PC-3 (cell line): ENCODE measurements at regions not wholly inside any gene's neighbourhood (a gene's known extent, or its start where the extent isn't known, plus 50 kb on each side); places are given as distances from the start of the nearest gene placed in this dataset.
A peak's percentile ranks its signal among the peaks of the same experiment; 100 is the strongest.

Source experiments
- ATAC-seq: fragments of 200-7000 bp; cut with Tn5 transposase; 2 replicates; pipeline ENCODE4 v1.9.1; 2020; ENCODE audit warnings: mild to moderate bottlenecking, moderate library complexity
- BruUV-seq: library from RNA; stranded (reverse); fragments of 400-500 nt; replicated peaks from 2 replicates; lab custom pipeline; 2021; lab: Mats Ljungman, UMichigan
- CTCF ChIA-PET: fragments of 300-600 bp; sonication (Branson Sonifier 250); formaldehyde crosslinking; loops from one replicate; lab custom pipeline; 2022; ENCODE audit warnings: antibody characterized with exemption; lab: Charles Lee
- POLR2A ChIA-PET: fragments of 300-600 bp; sonication (Branson Sonifier 250); formaldehyde crosslinking; loops from one replicate; lab custom pipeline; 2022; ENCODE audit warnings: antibody characterized with exemption; ENCODE audit not compliant: unreplicated experiment; lab: Charles Lee
- DNase-seq: peaks from one replicate; pipeline ENCODE4 v3.0.0-alpha.2; 2015
- H2AFZ ChIP-seq: fragments of 300-600 bp; sonication (generic); 2 replicates; pipeline ENCODE4 v1.6.0; 2016; ENCODE audit warnings: antibody characterized with exemption, low read length
- H3F3A ChIP-seq: fragments of 300-600 bp; sonication (generic); one replicate; pipeline ENCODE4 v1.6.0; 2017; ENCODE audit warnings: antibody characterized with exemption, low read length, control low read depth, mild to moderate bottlenecking; ENCODE audit not compliant: unreplicated experiment
- H3K27ac ChIP-seq: fragments of 300-600 bp; sonication (generic); 2 replicates; pipeline ENCODE4 v1.5.1; 2016; ENCODE audit warnings: mild to moderate bottlenecking, low read length
- H3K27me3 ChIP-seq: fragments of 300-600 bp; sonication (generic); 2 replicates; pipeline ENCODE4 v1.6.1; 2016; ENCODE audit warnings: low read length, mixed read lengths
- H3K36me3 ChIP-seq: fragments of 300-600 bp; sonication (generic); 2 replicates; pipeline ENCODE4 v1.6.1; 2016; ENCODE audit warnings: low read depth, mixed run types, low read length, mixed read lengths
- H3K4me1 ChIP-seq: fragments of 300-600 bp; sonication (generic); 2 replicates; pipeline ENCODE4 v1.5.1; 2016; ENCODE audit warnings: low read length; ENCODE audit not compliant: insufficient read depth
- H3K4me2 ChIP-seq: fragments of 300-600 bp; sonication (generic); 2 replicates; pipeline ENCODE4 v1.6.0; 2016; ENCODE audit warnings: low read length
- H3K4me3 ChIP-seq: fragments of 300-600 bp; sonication (generic); 2 replicates; pipeline ENCODE4 v1.5.1; 2016; ENCODE audit warnings: mild to moderate bottlenecking, low read length, mixed read lengths
- H3K79me2 ChIP-seq: fragments of 300-600 bp; sonication (generic); 2 replicates; pipeline ENCODE4 v1.6.1; 2017; ENCODE audit warnings: low read length, mixed read lengths
- H3K9ac ChIP-seq: fragments of 300-600 bp; sonication (generic); 2 replicates; pipeline ENCODE4 v1.6.0; 2016; ENCODE audit warnings: mild to moderate bottlenecking, low read length
- H3K9me2 ChIP-seq: fragments of 300-600 bp; sonication (generic); replicated peaks from 2 replicates; pipeline ENCODE4 v1.6.1; 2016; ENCODE audit warnings: mixed run types, low read length, mixed read lengths
- H3K9me3 ChIP-seq: fragments of 300-600 bp; sonication (generic); 2 replicates; pipeline ENCODE4 v1.6.1; 2016; ENCODE audit warnings: low read length, mixed read lengths
- H4K20me1 ChIP-seq: fragments of 300-600 bp; sonication (generic); 2 replicates; pipeline ENCODE4 v1.6.1; 2016; ENCODE audit warnings: low read length, mixed read lengths
- CTCF ChIP-seq: fragments of 300-600 bp; sonication (generic); conservative IDR thresholded peaks from 2 replicates; pipeline ENCODE4 v1.5.1; 2017; ENCODE audit warnings: antibody characterized with exemption, low read depth, mild to moderate bottlenecking, low read length
- EZH2 ChIP-seq: fragments of 300-600 bp; sonication (generic); IDR thresholded peaks from one replicate; pipeline ENCODE4 v1.6.1; 2017; ENCODE audit warnings: antibody characterized with exemption, mild to moderate bottlenecking, low read length; ENCODE audit not compliant: unreplicated experiment
- EZH2phosphoT487 ChIP-seq: fragments of 300-600 bp; sonication (generic); IDR thresholded peaks from 2 replicates; pipeline ENCODE4 v1.6.1; 2018; ENCODE audit warnings: mild to moderate bottlenecking, antibody characterized with exemption, low read length, borderline replicate concordance
- intact Hi-C: fragments of 100-400 bp; cut with micrococcal nuclease; formaldehyde crosslinking; loops from 2 replicates; pipeline ENCODE4 v1.9.0; 2023

- ChIA-PET CTCF (interaction anchor here (0.7 kb wide), 1 partner anchor 62 kb away, joined by 3 read pairs; no protein-coding TSS in a partner anchor), POLR2A (no interaction called here)
- H3K9ac ChIP-seq: no peak overlapping the region
- no peaks in the 10 kb centered on the region for H3K36me3 ChIP-seq
- no peak overlapping the region for H2AFZ ChIP-seq
- intact Hi-C loops: no loop called here
- H3K4me2 ChIP-seq: no peak overlapping the region
- no peak for TF ChIP-seq EZH2
- ATAC-seq (no peak), DNase-seq (no peak)
- no peaks in the 10 kb centered on the region for H3K4me1 ChIP-seq
- H3F3A ChIP-seq: no peaks in the 10 kb centered on the region
- no peak overlapping the region for H3K4me3 ChIP-seq
- H3K79me2 ChIP-seq: no peaks in the 10 kb centered on the region
- peaks cover 11% of the 10 kb centered on the region for H3K9me3 ChIP-seq
- BruUV-seq: no TSS peak
- H3K27ac ChIP-seq: no peak overlapping the region
- H4K20me1 ChIP-seq: no peaks in the 10 kb centered on the region
- no peaks in the 10 kb centered on the region for H3K9me2 ChIP-seq
- H3K27me3 ChIP-seq: no peaks in the 10 kb centered on the region
These were observed 235.6 kb upstream of the CHD6 start for GRCh38 chr20:41853806-41854205.

GRCh38 chr20:41848180-41848579, 230.0 kb upstream of the CHD6 start:
- Histone ChIP-seq H3K79me2 (no peaks in the 10 kb centered on the region), H3K9me3 (no peaks in the 10 kb centered on the region), H3K36me3 (no peaks in the 10 kb centered on the region), H4K20me1 (no peaks in the 10 kb centered on the region), H3K4me1 (no peaks in the 10 kb centered on the region), H3F3A (no peaks in the 10 kb centered on the region), H3K27me3 (no peaks in the 10 kb centered on the region), H3K9me2 (no peaks in the 10 kb centered on the region), H3K4me2 (no peak overlapping the region), H3K27ac (no peak overlapping the region), H2AFZ (no peak overlapping the region), H3K9ac (no peak overlapping the region), H3K4me3 (no peak overlapping the region)
- ATAC-seq (no peak), DNase-seq (peak; percentile 26)
- TF ChIP-seq EZH2: no peak
- no peak for TF ChIP-seq EZH2phosphoT487
- 0 out of 2 replicates have a peak, but pooled peaks have one; percentile 26 for TF ChIP-seq CTCF
- CTCF ChIA-PET: no interaction called here
- no TSS peak for BruUV-seq
- intact Hi-C loops: no loop called here
- POLR2A ChIA-PET: no interaction called here

GRCh38 chr20:41837669-41838224, 219.6 kb upstream of the CHD6 start:
- no TSS peak for BruUV-seq
- no peak overlapping the region for H3K4me3 ChIP-seq
- no peak overlapping the region for H3K4me2 ChIP-seq
- intact Hi-C loops: no loop called here
- POLR2A ChIA-PET: no interaction called here
- ATAC-seq (no peak), DNase-seq (no peak)
- peaks cover 11% of the 10 kb centered on the region; the same call in 1 of the 2 replicates for H3K27me3 ChIP-seq
- no peaks in the 10 kb centered on the region for H3K9me2 ChIP-seq
- CTCF ChIA-PET: no interaction called here
- no peaks in the 10 kb centered on the region for H3F3A ChIP-seq
- no peaks in the 10 kb centered on the region for H3K36me3 ChIP-seq
- no peaks in the 10 kb centered on the region for H3K79me2 ChIP-seq
- no peaks in the 10 kb centered on the region for H3K4me1 ChIP-seq
- no peak overlapping the region for H3K27ac ChIP-seq
- TF ChIP-seq CTCF: no peak
- H3K9ac ChIP-seq: no peak overlapping the region
- H3K9me3 ChIP-seq: no peaks in the 10 kb centered on the region
- no peaks in the 10 kb centered on the region for H4K20me1 ChIP-seq
- no peak overlapping the region for H2AFZ ChIP-seq
